Dermis microvascular lymphatic vessel endothelial cell (primary cell): ENCODE measurements at regions not wholly inside any gene's neighbourhood (a gene's known extent, or its start where the extent isn't known, plus 50 kb on each side); places are given as distances from the start of the nearest gene placed in this dataset.
"Not testable (repeated sequence)": the region's sequence is repeated elsewhere in the genome, so short reads cannot be mapped to it uniquely, and the experiment has no call there.

Source experiments
- DNase-seq, 2 donors: peaks; one replicate each; pipeline versions ENCODE4 v3.0.0 to v3.0.0-alpha.2; 2010; ENCODE audit warnings: low read depth in 2 of 2

- no peak for DNase-seq
Measured at GRCh38 chr10:43939389-43939938, 290.8 kb upstream of the ZNF32 start.

- DNase-seq: no peak
Measured at GRCh38 chr10:43938810-43939209, 290.1 kb upstream of the ZNF32 start.

GRCh38 chr10:43931308-43931930, 282.7 kb upstream of the ZNF32 start:
- peak in 1 of 2 donors; percentile 12 for DNase-seq

DNA sequence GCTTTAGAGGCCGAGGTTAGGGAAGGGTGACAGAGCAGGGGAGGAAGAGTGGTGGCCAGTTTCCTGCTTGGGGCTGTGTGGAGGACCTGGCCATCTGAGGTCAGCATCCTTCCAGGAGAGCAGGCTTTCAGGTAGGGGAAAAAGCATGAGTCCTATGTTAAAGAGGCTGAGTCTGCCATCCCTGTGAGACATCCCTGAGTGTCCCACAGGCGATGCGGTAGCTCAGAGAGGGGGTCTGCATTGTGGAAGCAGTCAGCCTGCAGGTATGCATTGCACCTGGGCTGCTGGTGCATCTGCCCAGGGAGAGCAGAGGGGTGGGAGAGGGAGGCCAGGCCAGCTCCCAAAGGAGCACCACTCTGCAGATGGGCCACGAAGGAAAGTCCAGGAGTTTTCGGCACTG, 282.1 kb upstream of the ZNF32 start:
- DNase-seq: no peak

DNA sequence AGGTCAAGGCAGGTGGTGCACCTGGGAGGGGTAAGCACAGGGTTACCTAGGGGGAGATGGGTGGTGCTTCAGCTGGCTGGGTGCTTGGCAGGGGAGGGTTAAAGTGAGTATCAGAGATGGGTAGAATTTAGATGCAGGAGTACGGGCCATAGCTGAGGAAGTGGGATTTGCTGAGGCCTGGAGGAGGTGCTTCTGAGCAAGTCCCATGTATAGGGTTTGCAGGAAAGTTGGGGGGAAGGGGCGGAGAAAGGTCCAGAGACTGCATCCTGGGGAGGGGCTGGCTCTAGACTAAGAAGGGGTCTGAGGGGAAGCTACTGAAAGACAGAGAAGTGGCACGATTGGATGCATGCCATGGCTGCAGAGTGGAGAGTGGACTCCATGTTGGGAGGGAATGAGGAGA, 281.6 kb upstream of the ZNF32 start:
- DNase-seq: no peak

GRCh38 chr10:43929122-43929521, 280.4 kb upstream of the ZNF32 start:
- no peak for DNase-seq

DNA sequence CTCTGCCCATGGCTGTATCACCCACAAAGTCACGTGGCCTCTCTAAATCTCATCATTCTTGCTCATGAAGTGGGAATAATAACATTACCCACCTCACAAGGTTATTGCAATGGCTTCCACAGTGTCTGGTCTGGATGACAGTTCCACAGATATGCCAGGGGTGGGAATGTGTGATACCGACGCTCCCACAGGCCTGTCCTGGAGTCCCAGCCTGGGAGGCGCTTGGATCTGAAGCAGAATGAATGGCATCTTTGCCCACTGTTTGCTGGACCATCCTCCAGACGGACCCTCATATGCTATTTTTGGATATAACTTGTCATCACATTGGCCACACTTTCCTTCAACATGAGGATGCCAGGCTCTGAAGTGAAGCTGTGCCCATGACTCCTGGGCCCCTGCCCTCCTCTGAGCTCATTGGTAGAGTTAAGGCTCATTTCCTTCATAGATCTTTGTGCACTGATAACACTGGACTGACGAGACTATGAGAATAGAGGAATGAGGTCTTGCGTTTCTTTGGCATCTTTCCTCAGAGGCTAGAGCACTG, 279.8 kb upstream of the ZNF32 start:
- DNase-seq: no peak

DNA sequence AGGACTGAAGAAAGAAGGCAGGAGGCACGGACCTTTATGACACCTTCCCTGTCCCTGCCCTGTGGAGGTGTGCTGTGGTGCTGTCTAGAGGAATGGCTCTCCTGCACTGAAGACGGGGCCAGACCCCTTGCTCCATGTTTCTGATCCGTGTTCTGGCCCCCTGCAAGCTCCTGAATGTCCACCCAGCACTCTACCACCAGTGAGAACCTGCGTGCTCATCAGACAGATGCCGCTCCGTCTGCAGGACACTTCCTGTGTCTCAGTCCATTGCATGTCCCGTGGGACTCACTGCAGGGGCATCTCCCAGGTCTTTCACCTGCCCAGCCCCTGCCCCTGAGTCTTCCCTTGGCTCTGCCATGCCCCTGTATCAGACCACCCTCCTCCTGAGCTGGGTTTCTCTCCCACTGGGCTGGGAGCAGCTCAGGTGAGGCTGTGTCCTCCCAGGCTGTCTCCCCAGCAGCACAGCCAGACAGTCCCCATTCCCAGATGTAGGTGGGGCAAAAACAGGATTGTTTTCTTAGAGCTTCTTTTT, 278.3 kb upstream of the ZNF32 start:
- DNase-seq: no peak

- DNase-seq: no peak
Measured at GRCh38 chr10:43926371-43926770, 277.7 kb upstream of the ZNF32 start.

- DNase-seq: no peak
Measured at GRCh38 chr10:43925793-43926192, 277.1 kb upstream of the ZNF32 start.

- DNase-seq: no peak
Measured at GRCh38 chr10:43923328-43923727, 274.6 kb upstream of the ZNF32 start.

DNA sequence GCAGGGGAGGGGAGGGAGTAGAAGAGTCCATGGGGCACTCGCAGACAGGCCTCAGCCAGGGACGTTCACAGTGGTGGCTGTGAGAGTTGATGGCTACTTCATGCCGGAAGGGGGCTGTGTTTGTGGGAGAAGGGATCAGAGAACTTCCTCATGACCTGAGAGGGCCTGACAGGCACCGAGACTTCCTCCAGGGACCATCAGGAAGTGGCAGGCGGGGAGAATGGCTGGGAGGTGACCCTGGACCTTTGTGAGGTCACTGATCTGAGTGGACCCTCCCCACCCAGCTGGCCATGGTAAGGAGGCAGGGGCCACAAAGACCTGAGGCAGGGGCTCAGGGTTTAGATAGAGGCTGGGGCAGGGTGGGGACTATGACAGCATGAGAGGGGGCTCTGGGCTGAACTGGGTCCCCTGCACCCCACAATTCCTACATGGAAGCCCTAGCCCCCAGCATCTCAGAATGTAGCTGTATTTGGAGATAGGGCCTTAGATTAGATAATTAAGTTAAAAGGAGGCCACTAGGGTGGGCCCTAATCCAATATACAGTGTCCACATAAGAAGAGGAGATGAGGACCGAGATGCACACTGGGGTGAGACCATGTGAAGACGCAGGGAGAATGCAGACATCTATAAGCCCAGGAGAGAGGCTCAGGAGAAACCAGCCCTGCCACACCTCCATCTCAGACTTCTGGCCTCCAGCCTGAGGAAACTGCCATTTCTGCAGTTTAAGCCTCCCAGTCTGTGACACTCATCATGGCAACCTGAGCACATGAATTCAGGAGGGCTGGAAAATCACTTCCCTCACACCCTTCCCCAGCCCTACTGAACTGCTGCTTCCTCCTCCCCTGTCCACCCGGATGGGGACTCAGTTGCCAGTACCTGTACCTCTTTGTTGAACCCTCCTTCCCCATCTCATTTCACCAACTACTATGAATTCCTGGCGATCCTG, 273.9 kb upstream of the ZNF32 start:
- DNase-seq: peak in 1 of 2 donors; percentile 46

DNA sequence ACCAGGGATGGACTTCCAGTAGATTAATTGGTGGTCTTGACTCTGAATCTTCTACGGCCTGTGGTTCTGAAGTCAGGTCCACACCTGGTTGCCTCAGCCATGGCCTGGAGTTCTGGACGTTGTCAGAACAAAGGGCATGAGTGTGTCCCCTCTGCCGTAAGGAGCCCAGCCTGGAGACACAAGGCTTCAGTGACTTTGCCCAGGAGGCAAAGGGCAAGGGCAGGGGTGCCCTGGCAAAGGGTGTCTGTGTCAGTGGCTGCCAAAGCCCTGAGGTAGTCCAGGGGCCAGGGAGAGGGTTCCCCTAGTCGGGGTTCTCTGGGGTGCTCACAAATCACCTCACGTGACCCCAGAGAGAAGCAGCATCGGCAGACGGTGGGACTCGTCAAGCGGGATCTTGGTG, 273.2 kb upstream of the ZNF32 start:
- DNase-seq: no peak

- no peak for DNase-seq
Measured at GRCh38 chr10:43921478-43921877, 272.8 kb upstream of the ZNF32 start.

GRCh38 chr10:43920236-43920758, 271.6 kb upstream of the ZNF32 start:
- not testable (repeated sequence) for DNase-seq

DNA sequence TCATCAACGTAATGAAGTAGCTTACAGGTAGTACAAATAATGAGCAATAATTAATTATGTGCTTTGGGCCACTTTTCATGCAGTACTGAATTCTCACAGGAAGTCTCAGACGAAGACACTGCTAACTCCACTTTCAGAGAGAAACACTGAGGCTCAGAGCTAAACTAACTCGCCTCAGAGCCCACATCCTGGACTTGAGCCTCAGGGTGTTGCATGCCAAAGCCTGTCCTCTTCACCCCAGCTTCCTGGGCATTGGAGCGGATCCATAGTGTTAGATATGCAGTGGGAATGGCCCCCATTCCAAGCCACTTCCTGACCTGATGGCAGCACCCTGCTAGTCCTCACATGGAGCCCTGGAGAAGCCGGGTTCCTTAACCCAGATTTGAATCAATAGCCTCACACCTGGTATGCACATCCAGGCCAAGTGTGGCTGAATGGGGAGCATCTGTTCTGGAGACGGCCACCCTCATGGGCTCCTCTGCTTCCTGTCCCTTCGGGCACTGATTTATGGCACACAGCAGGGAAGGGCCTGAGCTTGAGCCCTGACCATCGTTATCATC, 265.1 kb upstream of the ZNF32 start:
- no peak for DNase-seq

GRCh38 chr10:43912469-43912868, 263.8 kb upstream of the ZNF32 start:
- no peak for DNase-seq

DNA sequence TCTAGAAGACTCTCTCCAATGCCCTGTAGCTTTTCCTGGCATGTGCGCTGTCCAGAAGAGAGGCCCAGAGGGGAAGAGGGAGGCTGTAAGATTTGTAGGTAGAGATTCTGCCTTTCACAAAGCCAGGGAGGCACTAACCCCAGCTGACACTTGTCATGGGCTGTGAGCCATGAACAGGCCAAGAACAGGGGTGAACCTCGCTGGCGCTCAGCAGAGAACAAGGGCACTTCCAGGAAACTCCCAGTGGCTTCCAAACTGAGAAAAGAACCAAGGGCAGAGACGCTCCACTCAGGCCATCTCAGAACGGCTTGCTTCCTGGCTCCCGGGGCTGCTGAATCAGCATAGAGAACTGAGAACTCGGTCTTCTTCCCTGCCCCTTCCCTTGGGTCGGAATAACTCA, 257.8 kb upstream of the ZNF32 start:
- DNase-seq: no peak

- peak in 1 of 2 donors; percentile 27 for DNase-seq
Measured at GRCh38 chr10:43905512-43906236, 257.0 kb upstream of the ZNF32 start.

GRCh38 chr10:43904844-43905243, 256.2 kb upstream of the ZNF32 start:
- no peak for DNase-seq

DNA sequence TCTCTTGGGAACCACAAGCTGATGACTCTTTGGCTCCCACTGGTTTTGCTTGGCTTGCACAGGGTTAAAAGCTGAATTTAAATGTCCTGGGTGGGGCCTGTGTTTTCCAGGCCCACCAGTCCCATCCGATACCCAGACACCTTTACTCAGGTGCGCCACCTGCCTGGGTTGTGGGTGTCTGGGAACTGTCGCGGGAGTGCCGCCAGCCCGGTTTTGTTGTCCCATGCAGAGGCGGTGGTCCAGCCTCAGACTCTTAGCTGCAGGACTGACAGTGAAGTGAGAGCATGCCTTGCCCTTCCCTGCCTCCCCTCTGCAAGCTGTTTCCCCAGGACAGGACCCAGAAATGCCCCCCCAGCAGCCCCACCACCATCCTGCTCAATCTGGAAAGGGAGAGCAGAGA, 255.6 kb upstream of the ZNF32 start:
- DNase-seq: no peak
